Stromal cell of bone marrow (primary cell): ENCODE measurements at regions not wholly inside any gene's neighbourhood (a gene's known extent, or its start where the extent isn't known, plus 50 kb on each side); places are given as distances from the start of the nearest gene placed in this dataset.

ENCODE experiments used
- DNase-seq: peaks from one replicate; pipeline ENCODE4 v3.0.0-alpha.2; 2012; ENCODE audit warnings: low read depth

DNA sequence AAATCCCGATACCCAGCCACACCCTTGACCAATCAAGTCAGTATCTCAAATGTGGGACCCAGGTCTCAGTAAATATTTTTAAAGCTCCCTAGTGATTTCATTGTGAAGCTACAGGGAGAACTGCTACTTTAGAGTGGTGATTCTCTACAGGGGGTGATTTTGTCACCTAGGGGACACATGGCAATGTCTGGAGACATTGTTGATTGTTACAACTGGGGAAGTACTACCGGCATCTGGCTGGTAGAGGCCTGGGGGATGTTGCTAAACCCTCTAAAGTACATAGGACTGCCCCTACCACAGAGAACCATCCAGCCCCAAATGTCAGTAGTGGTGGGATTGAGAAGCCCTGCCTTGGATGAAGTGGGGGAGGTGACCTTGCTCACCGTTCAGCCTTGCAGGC, 152.9 kb downstream of the RPS24 start:
- DNase-seq: no peak

DNA sequence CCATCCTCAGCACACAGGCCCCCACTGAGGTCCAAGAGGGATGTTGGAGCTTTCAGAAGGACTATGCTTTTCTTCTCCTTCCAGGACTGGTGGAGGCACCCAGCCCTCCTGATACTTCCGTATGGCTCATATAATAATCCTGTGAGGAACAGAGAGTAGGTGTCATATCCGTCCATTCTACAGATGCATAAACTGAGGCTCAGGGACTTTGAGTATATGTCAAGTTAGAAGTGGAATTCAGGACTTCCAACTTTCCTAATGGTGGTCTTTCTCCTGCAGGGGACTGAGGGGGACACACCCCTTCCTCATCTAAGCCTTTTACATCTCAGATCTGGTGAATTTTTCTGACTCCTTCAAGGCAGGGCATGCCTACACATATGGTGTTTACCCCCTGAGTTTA, 153.7 kb downstream of the RPS24 start:
- DNase-seq: no peak

DNA sequence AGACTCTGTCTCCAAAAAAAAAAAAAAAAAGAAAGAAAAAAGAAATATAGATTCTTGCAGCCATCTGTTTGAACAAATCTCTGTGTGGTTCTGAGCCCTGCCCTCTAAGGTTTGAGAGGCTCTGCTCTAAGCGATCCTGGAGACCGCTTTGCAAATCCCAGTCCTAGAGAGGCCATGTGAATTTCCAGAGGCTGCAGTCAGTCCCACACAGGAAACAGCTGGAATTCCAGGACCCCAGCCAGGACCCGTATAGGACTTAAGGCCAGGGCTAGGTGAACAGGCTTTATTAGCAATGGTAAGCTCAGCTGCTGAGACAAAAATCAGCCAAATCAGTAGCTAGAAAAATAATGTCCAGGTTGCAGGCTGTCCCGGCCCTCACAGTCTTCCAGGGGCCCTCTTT, 154.8 kb downstream of the RPS24 start:
- no peak for DNase-seq

DNA sequence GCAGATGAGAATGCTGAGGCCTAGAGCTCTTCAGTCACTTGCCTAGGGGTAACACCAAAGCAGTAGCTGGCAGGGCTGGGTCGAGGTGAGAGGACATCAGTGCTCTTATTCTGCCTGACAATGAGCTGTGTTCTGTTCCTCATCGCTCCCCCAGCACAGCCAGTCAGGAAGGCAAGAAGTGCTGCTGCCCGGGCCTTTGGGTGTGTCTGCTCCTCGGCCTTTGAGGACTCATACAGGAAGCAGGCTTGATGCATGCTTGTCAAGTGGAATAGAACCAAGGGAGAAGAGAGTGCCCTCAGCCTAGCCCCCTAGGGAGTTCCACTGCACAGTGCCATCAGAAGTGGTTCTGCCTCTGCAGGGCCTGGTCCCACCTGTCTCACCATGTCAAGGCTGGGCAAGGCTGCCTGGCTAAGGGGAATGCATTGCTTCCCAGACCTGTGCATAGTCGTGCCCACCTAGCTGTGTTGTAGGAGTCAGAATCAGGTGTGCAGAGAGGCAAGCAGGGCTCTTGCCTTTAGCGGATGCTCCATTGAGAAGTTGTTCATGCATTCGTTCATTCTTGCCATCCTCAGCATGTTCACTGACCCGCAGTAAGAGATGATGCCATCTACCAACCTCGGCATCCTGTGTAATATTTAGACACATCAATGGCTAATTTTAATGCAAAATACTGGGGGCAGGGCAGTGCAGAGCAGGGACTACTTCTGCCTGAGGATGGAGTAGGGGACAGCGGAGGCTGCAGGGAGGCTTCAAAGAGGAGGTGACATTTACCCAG, 156.6 kb downstream of the RPS24 start:
- no peak for DNase-seq

DNA sequence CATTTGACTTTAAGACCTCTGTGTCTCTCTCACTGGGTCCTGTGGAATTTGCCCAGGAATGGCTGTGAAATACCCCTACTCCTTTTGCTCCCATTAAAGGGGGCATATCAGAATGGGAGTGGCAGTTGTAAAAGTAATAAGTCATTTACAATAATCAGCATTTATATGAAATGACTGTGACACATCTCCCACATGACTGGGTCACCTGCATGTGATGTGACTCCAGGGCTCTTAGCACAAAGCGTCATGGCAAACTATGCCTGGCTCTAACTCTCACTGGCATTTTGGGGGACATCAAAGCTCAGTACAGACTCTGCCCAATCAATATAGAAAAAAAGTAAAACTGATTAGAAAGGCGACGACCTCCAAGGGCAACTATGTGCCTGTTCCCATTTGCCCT, 157.6 kb downstream of the RPS24 start:
- DNase-seq: no peak

DNA sequence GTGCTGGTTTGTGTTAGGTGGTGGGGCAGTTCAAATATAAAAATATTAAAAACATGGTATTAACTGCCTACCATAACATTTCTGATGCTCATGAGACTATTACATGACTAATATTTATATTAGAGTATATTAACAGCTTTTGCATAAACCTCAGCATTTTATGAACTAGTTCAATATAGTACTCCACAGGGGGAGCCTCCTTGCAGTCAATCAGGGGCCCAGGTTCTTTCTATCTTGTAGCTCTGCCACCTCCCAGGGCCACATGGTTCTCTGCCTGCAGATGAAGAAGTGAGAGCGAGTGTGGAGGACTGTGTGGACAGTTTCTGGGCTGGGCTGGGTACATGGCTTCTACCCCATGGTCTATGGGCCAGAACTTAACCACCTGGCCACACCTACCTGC, 159.5 kb downstream of the RPS24 start:
- DNase-seq: no peak

DNA sequence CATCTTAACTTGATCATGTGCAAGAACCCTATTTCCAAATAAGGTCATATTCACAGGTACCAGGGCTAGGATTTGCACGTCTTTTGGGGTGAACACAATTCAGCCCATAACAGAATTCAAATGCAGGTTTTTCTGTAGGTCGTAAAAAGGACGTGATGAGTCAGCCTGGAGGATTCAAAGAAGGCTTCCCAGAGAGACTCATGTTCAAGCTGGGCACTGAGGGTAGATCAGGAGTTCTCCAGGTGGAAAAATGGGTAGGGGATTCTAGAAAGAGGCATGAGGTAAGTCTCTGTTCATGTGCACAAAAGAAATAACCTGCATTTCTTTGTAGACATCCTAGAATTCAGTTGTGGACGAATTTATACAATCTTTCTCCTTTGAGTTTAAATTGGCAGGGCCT, 160.4 kb downstream of the RPS24 start:
- no peak for DNase-seq

DNA sequence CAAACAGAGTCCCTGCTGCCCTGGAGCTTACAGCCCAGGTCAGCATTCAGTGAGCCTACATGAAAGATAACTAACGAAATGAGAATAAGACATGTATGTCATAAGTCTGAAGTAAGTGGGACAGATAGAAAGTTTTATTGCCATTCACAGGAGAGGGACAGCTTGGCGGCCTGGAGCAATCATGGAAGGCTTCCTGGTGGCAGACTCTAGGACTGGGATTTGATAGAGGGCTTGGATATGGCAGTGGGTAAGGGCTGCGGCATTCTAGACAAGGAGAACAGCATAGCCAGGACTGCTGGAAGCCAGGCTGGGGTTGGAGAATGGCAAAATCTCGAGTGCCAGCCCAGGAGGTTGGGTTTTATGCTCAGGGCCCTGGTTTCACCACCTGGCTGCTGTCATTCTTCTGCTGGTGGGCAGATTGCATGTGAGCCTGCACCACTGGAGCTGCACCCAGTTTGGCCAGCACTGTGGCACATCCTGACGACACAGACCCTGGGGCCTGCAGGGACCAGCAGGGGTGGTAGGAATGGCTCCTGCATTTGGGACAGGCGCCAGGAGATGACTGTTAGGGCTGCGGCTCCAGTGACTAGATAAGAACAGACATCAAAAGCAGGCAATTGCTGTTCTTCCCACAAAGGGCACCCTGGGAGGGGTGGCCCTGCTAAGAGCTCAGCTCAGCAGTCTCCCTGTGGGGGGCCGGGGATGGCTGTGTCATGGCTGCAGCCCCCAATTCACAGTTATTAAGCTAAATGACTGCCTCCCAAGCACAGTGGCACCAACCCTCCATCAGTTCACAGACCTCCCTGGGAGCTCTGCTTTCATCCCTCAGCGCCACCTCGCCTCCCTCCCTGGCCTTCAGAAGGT, 161.1 kb downstream of the RPS24 start:
- DNase-seq: no peak

DNA sequence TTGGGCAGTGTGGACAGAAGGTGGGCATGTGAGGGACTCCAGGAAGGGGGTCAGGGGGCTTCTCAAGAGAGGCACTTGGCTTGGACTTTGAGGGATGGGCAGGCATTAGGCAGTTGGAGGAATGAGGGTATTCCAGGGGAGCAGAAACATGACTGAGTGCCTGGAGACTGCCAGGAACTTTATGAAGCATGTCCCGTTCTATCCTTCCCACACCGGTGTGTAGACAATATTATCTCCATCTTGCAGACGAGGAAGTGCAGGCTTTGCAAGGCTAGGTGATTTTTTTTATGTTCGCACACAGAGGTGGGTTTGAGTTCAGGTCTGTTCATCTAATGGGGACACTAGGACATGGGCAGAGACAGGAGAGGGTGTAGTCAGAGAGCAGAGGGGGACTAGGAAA, 162.7 kb downstream of the RPS24 start:
- no peak for DNase-seq

DNA sequence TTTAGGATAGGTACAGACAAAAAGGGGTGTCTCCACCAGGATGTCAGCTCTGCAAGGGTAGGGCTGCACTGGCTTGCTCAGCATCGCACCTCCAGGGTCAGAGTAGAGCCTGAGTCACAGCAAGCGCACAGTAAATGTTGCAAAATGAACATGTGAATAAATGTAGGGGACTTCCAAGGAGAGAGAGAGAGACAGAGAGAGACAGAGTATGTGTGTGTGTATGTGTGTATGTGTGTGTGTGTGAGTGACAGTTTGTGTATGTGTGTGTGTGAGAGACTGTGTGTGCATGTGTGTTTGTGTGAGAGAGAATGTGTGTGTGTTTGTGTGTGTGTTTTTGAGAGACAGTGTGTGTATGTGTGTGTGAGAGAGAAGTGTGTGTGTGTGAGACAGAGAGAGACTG, 163.3 kb downstream of the RPS24 start:
- DNase-seq: no peak

DNA sequence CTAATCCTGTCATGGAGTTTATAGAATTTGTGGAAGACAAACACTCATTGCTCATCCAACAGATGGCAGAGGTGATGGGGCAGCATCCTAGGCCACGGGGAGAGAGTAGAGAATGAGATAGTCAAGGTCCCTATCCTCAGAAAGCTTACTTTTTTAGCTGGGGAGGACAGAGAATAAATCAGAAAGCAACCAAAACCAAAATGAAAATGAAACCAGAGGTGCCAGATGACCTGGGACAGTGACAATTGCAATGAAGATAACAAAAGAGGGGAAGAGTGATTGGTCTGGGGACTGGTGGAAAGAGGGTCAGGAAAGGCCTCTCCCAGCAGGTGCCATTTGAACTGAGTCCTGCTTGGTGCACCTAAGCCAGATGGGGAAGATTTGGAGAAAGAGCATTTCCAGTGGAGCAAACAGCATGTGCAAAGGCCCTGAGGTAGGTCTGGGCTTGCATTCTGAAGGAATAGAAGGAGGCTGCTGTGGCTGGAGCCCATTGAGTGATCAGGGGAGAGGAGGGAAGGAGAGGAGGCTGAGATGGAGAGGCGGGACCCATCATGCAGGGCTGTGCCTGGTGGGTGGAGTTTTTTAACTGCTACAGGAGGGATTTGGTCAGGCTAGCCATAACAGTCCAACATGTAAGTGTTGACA, 164.1 kb downstream of the RPS24 start:
- DNase-seq: no peak

DNA sequence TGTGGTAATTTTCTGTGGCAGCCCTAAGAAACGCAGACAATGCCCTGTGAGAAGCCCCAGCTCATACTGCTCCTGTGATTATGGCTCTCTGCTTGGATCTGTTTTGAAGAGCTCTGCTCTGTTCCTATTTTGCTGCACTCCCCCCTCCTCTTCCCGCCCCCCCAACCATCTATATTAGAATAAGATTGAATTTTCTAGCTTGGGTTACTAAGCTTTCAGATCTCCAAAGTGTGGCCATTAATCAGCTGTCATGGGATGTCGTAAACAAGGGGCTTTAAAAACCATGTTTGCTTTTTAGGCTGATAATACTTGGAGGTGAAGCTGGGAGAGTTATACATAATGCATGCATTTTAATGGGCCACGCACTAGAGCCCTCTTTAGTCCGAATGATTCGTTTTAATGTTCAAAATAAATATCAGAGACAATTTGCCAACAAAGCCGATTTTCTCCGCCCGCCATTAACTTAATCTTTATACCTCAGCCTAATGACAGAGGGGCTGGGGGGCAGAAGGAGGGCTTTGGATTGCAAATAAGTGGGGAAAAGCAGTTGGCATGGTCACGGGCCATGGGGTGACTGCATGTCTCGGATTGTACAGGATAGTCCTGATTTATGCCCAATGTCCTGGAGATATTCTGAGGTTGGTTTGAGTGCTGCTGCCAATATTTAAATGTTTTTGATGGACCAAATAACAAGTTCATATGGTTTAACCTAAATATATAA, 165.5 kb downstream of the RPS24 start:
- DNase-seq: no peak

DNA sequence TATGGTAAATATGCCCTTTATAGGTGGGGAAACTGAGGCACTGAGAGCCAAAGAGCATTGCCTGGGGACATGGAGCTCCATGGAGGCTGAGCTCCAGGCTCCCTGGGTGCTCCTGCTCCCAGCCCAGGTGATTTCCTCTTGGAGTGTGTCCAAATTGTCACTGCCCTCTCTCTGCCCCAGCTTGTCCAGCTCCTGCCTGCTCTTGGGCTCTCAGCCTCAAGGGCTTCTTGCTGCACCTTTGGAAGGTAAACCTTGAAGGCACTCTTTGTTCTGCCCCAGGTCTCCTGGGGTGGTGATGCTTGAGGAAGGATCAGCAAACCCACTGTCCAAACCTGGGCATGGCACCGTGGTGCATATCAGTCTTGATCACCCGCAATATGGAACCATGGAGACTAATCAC, 166.1 kb downstream of the RPS24 start:
- no peak for DNase-seq

DNA sequence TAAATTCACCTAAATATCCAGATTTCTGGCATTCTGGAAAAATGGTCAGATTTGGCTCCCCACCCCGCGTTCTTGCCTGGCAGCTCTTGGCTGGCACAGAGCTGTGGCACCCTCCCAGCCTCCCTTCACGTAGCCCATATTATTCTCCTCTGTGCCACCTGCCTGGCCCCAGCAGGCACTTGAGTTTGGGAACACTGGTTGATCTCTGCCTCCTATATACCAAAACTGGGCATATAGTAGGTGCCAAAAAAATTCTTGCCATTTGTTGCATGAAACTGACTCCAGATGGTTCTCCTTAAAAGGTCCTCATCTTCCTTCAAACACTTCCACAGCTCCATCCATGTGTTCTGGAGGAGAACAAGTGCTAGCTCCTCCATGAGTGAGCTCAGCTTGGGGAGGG, 167.0 kb downstream of the RPS24 start:
- no peak for DNase-seq

DNA sequence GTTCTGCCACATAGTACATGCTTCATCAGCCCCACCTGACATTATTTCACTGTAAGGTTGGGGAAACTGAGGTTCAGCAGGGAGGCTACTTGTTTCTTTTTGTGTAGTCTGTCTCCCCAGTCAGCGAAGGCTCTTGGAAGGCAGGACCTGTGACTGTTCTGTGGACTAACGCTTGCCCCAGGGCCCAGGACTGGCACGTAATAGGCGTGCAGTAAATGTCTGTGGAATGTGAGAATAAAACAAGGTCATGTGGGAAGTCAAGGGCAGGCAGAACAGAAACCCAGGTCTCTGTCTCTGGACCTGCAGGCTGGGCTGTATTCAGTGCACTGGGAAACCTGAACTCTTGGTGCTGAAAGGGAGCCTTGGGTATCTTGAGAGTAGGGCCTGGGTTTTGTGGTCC, 168.7 kb downstream of the RPS24 start:
- DNase-seq: no peak

DNA sequence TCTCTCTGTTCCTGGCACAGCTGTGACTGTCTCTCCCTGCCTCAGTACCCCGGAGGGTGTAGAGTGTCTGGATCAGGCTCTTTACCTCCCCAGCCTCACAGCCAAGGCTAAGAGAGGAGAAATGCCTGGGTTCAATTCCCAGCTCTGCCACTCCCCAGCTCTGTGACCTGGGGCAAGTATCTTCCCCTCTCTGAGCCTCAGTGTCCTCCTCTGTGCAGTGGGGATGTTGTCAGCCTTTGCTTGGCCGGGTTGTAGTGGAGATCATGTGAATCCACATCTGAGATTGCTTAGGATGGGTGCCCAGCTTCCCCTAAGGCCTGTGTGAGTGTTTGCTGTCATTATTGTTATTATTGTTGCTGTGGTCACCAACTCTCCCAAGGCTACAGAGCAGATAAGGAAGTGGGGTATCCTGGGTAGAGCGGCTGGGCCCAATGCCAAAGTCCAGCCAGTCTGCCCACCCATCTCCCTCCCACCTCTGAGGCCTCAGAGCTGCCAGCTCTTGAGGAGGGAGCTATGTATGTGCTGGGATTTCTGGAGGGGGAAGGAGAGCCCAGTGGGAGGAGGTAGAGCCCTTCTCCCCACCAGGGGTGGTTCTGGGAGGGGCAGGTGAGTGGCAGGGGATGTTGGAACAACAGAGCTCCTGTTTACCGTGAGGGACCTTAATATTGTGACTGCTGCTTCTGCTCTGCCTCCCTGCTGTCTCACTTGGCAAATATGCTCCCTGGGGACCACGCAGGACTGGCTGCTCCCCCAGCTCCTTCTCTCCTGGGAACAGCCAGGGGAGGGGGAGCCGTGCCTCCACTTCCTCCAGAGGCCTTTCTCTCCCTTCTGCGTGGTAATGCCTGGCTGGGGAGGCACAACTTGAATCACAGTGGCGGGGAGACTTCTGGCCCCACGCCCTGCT, 170.5 kb downstream of the RPS24 start:
- no peak for DNase-seq

DNA sequence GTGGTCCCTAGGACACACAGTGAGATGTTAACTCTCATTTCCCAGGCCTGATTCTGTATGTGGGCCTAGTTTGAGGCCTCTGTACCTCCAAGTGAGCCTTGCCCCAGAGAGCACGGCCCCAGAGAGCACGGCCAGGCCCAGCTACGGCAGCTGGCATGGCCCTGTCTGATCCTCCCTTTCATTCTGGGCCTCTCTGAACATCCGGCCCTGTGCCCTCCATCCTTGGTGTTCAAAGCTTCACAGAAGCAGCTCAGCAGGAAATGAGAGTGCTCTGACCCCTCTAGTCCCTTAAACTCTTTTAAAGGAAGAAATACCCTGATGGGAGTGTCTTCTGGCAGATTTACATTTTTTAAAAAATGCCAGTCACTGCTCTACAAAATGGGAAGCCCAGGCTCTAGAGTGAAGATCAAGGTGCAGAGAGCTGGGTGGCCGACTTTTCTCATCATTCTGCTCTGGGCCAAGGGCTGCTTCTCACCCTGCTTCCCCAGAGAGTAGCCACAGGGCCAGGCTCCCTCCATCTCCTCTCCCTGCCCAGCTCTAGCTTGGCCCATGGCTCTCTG, 171.9 kb downstream of the RPS24 start:
- DNase-seq: no peak

DNA sequence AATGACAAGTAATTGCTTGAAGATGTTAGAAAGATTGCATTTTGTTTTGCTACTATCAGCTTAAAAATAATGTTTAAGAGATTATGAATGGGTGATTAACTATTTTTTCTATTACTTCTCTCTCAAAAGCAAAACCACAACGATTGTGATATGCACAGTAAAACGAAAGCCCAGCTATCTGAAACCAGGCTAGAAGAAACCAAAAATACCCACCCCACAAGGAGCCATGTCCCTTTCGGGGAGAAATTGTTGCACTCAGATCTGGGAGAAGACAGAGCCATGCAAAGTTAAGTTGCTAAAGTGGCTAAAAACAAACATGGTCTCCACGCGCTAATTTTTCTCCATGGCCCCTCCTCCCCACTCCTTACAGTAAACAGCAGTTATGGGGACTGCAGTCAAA, 173.6 kb downstream of the RPS24 start:
- DNase-seq: no peak

DNA sequence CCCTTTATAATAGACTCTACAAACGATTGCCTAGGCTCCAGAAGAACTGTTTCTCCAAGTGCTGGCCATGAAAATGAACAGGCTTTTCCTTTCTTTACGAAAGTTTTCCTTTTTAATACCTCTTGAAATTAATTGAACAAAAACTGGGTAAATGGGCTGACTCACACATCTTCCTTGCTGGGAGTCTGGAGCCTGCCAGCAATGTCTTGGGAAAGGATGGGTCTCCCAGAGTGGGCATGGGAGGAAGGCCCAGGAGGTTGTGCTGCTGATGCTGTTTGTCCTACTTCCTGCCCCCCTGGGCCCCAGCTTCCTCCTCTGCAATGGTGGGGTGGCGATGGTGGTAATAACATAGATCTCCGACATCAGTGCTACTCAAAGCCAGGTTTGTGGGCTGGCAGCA, 174.1 kb downstream of the RPS24 start:
- DNase-seq: no peak

DNA sequence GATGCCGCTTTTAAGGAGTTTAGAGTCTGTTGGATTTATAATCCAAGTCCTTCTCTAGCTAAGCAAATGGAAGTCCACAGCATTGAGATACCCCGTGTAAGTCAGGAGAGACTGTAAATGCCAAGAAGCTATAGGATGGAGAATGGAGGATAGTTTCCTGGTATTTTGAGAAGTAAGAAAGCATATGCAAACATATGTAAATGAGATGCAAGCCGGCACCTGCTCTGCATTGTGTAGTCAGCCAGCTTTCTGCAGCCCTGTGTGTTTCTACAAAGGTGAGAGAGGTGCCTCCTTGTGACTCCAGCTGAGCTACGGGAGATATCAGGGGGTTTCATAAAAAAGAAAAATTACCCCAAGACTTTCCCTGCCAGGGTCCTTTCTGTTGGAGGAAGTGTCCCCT, 176.3 kb downstream of the RPS24 start:
- DNase-seq: no peak

DNA sequence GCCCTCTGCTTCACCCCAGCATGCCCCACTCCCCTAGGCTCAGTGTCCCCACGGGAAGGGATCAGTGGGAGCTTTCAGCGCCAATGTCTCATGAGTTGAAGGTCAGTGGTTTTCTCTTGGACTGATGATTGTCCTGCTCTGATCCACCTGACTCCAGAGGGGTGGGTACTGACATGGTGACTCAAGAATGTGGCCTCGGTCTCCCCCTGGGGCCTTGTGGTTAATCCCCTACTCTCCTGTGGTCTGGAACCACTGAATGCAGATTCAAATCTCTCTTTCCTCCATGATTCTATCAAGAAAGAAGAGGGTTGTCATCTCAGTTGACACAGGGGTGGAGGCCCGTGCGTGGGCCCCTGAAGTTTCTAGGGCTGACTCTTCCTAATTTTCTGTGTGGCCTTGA, 176.9 kb downstream of the RPS24 start:
- no peak for DNase-seq
